ENCODE measurements at regions not wholly inside any gene's neighbourhood (a gene's known extent, or its start where the extent isn't known, plus 50 kb on each side); places are given as distances from the start of the nearest gene placed in this dataset.

DNA sequence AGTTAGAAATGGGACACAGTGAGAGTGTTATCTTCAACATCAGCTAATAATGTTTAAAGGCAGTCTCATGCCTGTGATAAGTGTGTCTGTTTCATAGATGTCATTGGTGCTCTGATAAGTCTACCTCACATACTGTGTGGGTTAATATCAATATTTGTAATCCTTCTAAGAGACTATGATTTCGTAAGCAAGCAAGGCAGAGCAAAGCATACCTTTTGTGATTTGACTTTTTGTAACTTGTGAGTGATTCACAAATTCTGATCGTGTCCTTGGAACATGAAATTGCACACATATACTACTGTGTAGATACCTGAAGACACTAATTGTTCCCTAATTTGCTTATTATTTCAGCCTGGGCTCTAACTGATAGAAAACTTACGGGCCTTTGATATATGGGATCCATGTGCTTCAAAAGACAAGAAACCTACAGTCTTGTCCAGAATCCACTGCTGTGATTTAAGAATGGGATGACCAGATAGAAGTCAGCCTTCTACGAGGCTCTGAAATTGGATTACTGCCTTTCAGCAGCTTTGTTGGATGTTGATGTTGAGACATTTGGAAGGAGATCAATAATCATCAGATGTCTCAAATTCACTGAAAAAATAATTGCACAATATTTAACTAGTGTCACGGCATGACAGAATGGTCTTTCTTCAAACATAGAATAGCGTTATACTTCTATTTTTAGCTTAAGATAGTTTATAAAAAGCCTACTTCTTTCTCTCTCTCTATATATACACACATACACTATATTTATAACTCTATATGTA is 63.2 kb upstream of the KLF6 start:
- Histone ChIP-seq H3K27me3 (ENCODE audit: insufficient read depth, low read length) (no peaks in the 10 kb centered on the region), H3K4me1 (ENCODE audit: insufficient read depth, low read length) (peaks cover 38% of the 10 kb centered on the region), H3K4me3 (ENCODE audit: low read length) (no peak overlapping the region)

DNA sequence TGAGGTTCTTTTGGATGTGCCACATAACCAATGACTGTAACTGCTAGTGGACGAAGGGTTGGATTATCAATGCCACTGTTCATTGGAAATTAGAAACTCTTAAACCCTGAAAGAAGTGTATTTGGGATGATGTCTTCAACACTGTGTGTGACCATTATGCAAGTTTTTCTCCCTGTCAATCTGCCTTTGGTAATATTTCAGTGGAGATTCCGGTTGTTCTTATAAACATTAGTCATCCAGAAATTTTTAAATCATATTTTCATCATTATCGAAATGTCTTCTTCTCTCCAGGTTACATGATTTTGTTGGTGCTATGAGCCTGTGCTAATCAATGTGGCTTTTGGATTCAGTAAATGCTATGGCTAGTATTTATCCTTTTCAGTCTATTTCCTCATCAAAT is 61.7 kb upstream of the KLF6 start:
- H3K4me3 ChIP-seq (ENCODE audit: low read length) = no peak overlapping the region
- H3K9me3 ChIP-seq (ENCODE audit: low read depth, low read length) = no peaks in the 10 kb centered on the region
- peaks cover 24% of the 10 kb centered on the region for H3K4me1 ChIP-seq (ENCODE audit: insufficient read depth, low read length)
- H3K27me3 ChIP-seq (ENCODE audit: insufficient read depth, low read length) = no peaks in the 10 kb centered on the region

More for the DNA sequence above, 63.2 kb upstream of the KLF6 start:
- H3K9me3 ChIP-seq (ENCODE audit: low read depth, low read length) = no peaks in the 10 kb centered on the region

DNA sequence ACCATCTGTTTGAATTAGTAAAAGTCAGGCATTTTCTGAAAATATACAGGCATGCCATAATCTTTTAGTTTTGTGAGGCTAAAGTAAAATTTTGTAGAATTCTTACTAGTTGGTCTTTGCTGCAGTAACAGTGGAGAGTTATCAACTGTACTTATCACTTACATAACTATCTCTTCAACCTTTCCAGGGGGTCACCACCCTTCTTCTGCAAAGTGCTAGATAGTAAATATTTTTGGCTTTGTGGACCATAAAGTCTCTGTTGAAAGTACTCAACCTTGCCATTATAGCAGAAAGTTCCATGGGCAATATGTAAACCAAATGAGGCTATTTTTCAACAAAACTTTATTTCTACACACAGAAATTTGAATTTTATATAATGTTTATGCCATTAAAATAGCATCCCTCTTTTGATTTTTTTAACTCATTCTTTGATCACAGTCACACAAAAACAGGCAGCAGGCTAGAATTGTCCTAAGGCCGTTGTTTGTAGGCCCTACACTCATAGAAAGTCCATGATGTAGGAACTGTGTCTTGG is 59.5 kb upstream of the KLF6 start:
- peaks cover 3% of the 10 kb centered on the region for H3K4me1 ChIP-seq (ENCODE audit: insufficient read depth, low read length)
- H3K4me3 ChIP-seq (ENCODE audit: low read length) = no peak overlapping the region

DNA sequence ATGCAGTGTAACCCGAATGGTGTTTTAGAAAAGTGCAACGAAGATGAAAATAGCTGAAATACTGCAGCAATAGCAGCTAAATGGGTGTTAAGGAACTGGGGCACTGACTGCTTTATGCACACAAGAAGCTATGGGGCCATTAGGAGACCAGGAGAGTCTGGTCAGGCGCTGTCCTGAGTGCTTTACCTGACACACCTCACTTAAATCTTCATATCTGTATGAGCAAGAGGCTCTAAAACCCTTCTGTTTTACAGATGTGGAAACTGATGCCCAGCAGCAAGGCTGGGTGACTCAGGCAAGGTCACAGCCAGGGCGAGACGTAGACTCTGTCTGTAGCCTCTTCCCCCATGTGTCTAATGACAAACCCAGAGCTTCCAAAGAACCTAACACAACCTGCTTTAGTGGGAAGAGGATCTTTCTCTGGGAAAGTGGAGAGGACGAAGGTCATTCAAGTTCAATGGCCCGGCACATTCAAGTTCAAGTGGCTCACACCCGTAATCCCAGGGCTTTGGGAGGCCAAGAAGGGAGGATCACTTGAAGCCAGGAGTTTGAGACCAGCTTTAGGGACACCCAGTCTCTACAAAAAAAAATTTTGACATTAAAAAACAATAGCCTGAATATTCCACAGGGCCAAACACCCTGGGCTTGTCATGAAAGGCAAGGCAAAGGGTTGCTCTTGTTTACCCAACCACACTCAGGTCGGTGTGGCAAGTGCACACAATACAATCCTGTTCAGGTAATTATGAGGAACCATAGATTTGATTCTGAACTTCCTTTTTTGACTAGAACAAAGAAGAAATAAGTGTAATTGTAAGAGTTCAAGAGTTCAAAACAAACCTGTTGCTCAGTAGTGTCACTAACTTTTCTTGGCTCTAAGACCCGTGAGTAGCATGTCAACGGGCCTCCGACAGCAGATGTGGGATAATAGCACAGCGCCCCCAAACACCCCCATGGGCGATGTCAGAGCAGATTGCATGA is 53.7 kb upstream of the KLF6 start:
- Histone ChIP-seq H3K9me3 (ENCODE audit: low read depth, low read length) (no peaks in the 10 kb centered on the region), H3K27me3 (ENCODE audit: insufficient read depth, low read length) (no peaks in the 10 kb centered on the region), H3K4me1 (ENCODE audit: insufficient read depth, low read length) (peaks cover 22% of the 10 kb centered on the region), H3K4me3 (ENCODE audit: low read length) (no peak overlapping the region)

More for the DNA sequence above, 59.5 kb upstream of the KLF6 start:
- H3K27me3 ChIP-seq (ENCODE audit: insufficient read depth, low read length) = no peaks in the 10 kb centered on the region
- H3K9me3 ChIP-seq (ENCODE audit: low read depth, low read length) = no peaks in the 10 kb centered on the region

DNA sequence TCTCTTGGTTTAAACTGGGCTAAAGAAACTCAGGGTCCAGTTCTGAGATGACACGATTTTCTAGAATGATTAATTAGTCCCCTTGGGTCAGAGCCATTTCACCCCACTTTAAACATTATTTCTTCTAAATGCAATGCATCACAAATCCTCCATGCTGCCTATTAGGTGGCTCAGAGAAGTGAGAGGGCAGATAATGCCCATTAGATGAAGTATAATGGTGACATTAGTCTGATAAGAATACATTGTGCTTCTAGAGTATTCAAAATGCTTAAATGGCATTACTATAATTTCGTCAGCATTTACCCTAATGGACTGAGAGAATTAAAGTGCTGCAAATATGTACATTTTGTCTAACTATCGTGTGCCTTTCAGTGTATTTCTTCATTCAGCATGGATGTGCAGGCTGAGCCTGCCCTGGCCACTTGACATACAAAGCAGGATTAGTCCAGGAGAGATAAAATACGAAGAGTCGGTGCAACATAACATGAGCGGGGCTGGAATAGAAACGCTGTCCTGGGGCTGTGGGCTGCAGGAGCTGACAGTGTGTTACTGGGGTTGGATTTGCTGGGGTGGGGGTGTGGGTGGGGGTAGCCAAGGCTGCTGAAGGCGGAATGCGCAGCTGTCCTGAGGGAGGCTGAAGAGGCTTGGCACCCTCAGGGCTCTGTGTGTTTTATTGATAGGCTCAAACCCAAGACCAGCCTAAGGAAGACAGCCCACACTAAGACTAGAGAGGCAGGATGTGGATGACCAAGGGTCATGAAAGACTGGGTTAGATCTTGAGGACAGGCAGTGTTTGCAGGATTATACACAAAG is 52.8 kb upstream of the KLF6 start:
- H3K9me3 ChIP-seq (ENCODE audit: low read depth, low read length) = no peaks in the 10 kb centered on the region
- H3K4me3 ChIP-seq (ENCODE audit: low read length) = no peak overlapping the region
- peaks cover 22% of the 10 kb centered on the region for H3K4me1 ChIP-seq (ENCODE audit: insufficient read depth, low read length)
- no peaks in the 10 kb centered on the region for H3K27me3 ChIP-seq (ENCODE audit: insufficient read depth, low read length)

DNA sequence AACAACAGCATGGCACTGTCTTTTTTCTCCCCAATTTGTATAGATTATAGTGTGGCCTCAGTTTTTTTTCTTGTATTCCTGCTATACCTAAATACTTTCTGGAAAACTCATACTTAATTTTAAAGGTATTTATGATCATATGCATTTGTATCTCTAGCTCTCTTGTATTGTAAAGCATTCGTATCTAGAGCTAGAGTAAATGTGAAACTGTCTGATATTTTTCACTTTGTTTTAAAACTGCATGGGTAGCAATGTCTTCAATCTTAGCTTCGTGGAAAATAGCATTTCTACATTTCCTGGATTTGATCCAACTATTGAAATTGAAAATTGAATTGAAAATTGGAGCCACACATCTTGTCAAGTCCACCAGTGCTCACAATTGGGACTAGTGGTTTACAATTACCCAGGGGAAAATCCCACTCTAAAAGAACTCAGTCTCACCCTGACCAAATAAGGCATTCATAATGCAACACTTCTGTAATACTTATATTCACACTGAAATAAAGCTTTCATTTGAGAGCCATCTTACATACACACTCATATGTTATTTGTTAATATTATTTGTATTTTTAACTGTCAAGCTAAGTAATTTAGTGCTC is 51.3 kb upstream of the KLF6 start:
- no peaks in the 10 kb centered on the region for H3K9me3 ChIP-seq (ENCODE audit: low read depth, low read length)
- H3K4me3 ChIP-seq (ENCODE audit: low read length) = no peak overlapping the region
- peaks cover 22% of the 10 kb centered on the region for H3K4me1 ChIP-seq (ENCODE audit: insufficient read depth, low read length)
- no peaks in the 10 kb centered on the region for H3K27me3 ChIP-seq (ENCODE audit: insufficient read depth, low read length)

DNA sequence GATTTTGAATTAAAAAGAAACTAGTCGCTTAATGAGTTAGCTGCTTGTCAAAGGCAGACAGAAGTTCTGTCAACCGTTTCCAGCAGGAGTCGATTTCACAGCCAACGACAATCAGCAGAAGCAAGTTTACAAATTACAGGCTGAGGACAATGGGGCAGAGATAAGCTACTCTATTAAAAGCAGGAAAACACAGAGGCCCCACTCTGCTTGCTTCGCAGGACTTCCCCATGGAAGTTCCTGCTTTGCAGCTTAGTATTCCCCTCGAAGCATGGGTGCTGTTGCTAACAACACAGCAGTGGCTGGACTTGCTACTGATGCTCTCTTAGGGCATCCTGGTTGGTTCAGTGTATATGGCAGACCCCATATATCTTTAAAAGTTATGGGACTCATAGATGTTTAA is 50.8 kb upstream of the KLF6 start:
- peaks cover 22% of the 10 kb centered on the region for H3K4me1 ChIP-seq (ENCODE audit: insufficient read depth, low read length)
- H3K4me3 ChIP-seq (ENCODE audit: low read length) = no peak overlapping the region
- H3K27me3 ChIP-seq (ENCODE audit: insufficient read depth, low read length) = no peaks in the 10 kb centered on the region

DNA sequence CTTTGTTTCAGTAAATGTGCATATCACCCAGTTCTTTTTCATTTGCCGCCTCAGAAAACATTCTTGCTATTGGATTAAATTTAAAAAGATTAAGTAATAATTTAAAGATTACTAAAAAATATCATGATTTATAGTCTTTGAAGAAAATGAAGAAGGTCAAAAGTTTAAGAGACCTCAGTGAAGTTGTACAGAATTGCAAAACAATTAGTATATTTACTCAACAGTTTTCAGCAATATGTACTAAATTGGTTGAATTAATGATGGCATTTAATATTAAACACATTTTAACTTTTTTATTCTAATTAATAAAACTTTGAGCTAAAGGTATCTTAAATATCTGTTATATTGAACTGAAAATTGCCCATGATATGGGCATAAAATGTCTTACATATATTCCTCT is 49.9 kb upstream of the KLF6 start:
- H3K27me3 ChIP-seq (ENCODE audit: insufficient read depth, low read length) = no peaks in the 10 kb centered on the region
- peaks cover 22% of the 10 kb centered on the region for H3K4me1 ChIP-seq (ENCODE audit: insufficient read depth, low read length)
- no peak overlapping the region for H3K4me3 ChIP-seq (ENCODE audit: low read length)
- H3K9me3 ChIP-seq (ENCODE audit: low read depth, low read length) = no peaks in the 10 kb centered on the region

More for the DNA sequence above, 50.8 kb upstream of the KLF6 start:
- H3K9me3 ChIP-seq (ENCODE audit: low read depth, low read length) = no peaks in the 10 kb centered on the region

All from mononuclear cell (primary cell).